ENCODE measurements at regions not wholly inside any gene's neighbourhood (a gene's known extent, or its start where the extent isn't known, plus 50 kb on each side); places are given as distances from the start of the nearest gene placed in this dataset.

- TF ChIP-seq CTCF (conservative IDR thresholded peaks at IDR 0.05 in 1 of 2, IDR thresholded peaks at IDR 0.05 in 1 of 2; ENCODE audit: extremely low read depth in 1 of 2, insufficient read depth in 1 of 2, low read depth in 1 of 2, low read length in 2 of 2) (no peak), EZH2 (IDR thresholded peaks at IDR 0.05; ENCODE audit: borderline replicate concordance, low read length) (no peak)
Measured at GRCh38 chr10:129029051-129029450, 438.0 kb upstream of the MGMT start.

All from mammary epithelial cell (primary cell).